ENCODE measurements at regions not wholly inside any gene's neighbourhood (a gene's known extent, or its start where the extent isn't known, plus 50 kb on each side); places are given as distances from the start of the nearest gene placed in this dataset.

DNA sequence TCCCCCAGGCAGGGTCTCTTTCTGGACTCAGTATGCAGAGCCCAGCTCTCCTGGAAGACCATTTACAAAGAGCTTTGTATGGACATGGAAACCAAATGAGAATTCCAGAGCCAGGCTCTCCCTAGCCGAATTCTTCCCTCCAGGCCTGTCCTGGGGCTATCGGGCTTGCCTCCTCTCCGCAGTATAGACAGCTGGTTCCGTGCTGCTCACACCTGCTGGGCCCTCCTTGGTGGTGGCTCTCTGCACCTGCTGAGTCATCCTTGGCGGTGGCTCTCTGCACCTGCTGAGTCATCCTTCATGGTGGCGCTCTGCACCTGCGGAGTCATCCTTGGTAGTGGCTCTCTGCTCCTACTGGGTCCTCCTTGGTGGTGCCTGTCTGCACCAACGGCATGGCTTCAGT is 743.5 kb downstream of the BRD1 start:
- Histone ChIP-seq H2AFZ (ENCODE audit: low read depth, low read length, poor library complexity, severe bottlenecking) (no peak overlapping the region), H4K20me1 (ENCODE audit: insufficient read depth) (no peaks in the 10 kb centered on the region), H3K4me2 (ENCODE audit: low read length) (peak overlapping the region; percentile 37), H3K9ac (ENCODE audit: low read length) (no peak overlapping the region), H3K4me3 (replicated peaks in 1 of 2; ENCODE audit: low read depth in 1 of 2, low read length in 2 of 2) (no peak overlapping the region), H3K27me3 (ENCODE audit: insufficient read depth, low read length) (no peaks in the 10 kb centered on the region), H3K9me2 (ENCODE audit: insufficient read depth) (no peaks in the 10 kb centered on the region), H3K4me1 (ENCODE audit: control insufficient read depth in 1 of 2, insufficient read depth in 2 of 2, low read length in 2 of 2) (peaks cover 8 to 13% of the 10 kb centered on the region in 2 experiments; a peak in 3 of 4 replicates), H3K36me3 (ENCODE audit: control insufficient read depth in 1 of 2, insufficient read depth in 2 of 2, low read length in 2 of 2) (no peaks in the 10 kb centered on the region), H3K79me2 (ENCODE audit: insufficient read depth, low read length) (no peaks in the 10 kb centered on the region), H3K9me3 (ENCODE audit: control insufficient read depth in 1 of 2, insufficient read depth in 1 of 2, low read depth in 1 of 2, low read length in 2 of 2) (no peaks in the 10 kb centered on the region), H3K27ac (ENCODE audit: low read depth, low read length) (no peak overlapping the region)
- ATAC-seq (peak; percentile 86), DNase-seq (ENCODE audit: low read depth, low spot score) (peak; percentile 37)
- ChIA-PET POLR2A (no interaction called here), CTCF (no interaction called here), RAD21 (ENCODE audit: low non-redundant PET in 1 of 2, low total read pairs in 2 of 2, uncharacterized antibody in 2 of 2, unreplicated experiment in 2 of 2) (no interaction called here)
- intact Hi-C loops (cut with micrococcal nuclease) = no loop called here
- TF ChIP-seq, protein P1, sequence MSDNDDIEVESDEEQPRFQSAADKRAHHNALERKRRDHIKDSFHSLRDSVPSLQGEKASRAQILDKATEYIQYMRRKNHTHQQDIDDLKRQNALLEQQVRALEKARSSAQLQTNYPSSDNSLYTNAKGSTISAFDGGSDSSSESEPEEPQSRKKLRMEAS (IDR thresholded peaks at IDR 0.05) = no peak
- 0 out of 2 replicates have a peak, but pooled peaks have one; percentile 19 for TF ChIP-seq FOSL1 (IDR thresholded peaks at IDR 0.05; ENCODE audit: low read depth)
- TF ChIP-seq POLR2AphosphoS5 (IDR thresholded peaks at IDR 0.05; ENCODE audit: low read depth, low read length) = no peak
- TF ChIP-seq EZH2 (IDR thresholded peaks at IDR 0.05) = no peak
- TF ChIP-seq ELF1 (IDR thresholded peaks at IDR 0.05; ENCODE audit: borderline replicate concordance, low read depth) = no peak
- TF ChIP-seq, protein P2, sequence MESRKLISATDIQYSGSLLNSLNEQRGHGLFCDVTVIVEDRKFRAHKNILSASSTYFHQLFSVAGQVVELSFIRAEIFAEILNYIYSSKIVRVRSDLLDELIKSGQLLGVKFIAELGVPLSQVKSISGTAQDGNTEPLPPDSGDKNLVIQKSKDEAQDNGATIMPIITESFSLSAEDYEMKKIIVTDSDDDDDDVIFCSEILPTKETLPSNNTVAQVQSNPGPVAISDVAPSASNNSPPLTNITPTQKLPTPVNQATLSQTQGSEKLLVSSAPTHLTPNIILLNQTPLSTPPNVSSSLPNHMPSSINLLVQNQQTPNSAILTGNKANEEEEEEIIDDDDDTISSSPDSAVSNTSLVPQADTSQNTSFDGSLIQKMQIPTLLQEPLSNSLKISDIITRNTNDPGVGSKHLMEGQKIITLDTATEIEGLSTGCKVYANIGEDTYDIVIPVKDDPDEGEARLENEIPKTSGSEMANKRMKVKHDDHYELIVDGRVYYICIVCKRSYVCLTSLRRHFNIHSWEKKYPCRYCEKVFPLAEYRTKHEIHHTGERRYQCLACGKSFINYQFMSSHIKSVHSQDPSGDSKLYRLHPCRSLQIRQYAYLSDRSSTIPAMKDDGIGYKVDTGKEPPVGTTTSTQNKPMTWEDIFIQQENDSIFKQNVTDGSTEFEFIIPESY (IDR thresholded peaks at IDR 0.05; ENCODE audit: extremely low read depth, insufficient replicate concordance, low read length) = no peak
- TF ChIP-seq EZH2phosphoT487 (IDR thresholded peaks at IDR 0.05; ENCODE audit: borderline replicate concordance) = no peak
- no TSS peak for BruUV-seq (replicated peaks)

DNA sequence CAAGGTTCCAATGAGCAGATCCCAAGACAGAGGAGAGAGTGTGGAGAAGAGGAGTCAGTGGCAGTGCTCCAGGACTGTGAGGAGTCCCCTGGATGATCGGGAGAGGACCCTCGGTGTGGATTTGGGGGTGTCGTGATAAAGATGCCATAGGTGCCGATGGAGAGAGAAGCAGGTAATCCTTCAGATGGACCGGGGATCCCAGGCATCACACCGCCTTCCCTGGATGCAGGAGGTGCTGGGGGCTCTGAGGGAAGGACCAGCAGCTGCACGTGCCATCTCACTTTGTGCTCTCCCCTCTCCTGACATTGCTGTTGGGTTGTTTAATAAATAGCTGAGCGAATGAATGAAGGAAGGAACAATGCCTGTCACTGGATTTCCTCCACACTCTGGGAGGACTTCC is 744.1 kb downstream of the BRD1 start:
- Histone ChIP-seq H3K4me2 (ENCODE audit: low read length) (no peak overlapping the region; the same call in 1 of the 2 replicates), H3K9me2 (ENCODE audit: insufficient read depth) (no peaks in the 10 kb centered on the region), H3K9ac (ENCODE audit: low read length) (no peak overlapping the region), H2AFZ (ENCODE audit: low read depth, low read length, poor library complexity, severe bottlenecking) (no peak overlapping the region), H3K4me1 (ENCODE audit: control insufficient read depth in 1 of 2, insufficient read depth in 2 of 2, low read length in 2 of 2) (peaks cover 8 to 13% of the 10 kb centered on the region in 2 experiments; a peak in 3 of 4 replicates), H3K79me2 (ENCODE audit: insufficient read depth, low read length) (no peaks in the 10 kb centered on the region), H3K27me3 (ENCODE audit: insufficient read depth, low read length) (no peaks in the 10 kb centered on the region), H3K36me3 (ENCODE audit: control insufficient read depth in 1 of 2, insufficient read depth in 2 of 2, low read length in 2 of 2) (no peaks in the 10 kb centered on the region), H3K9me3 (ENCODE audit: control insufficient read depth in 1 of 2, insufficient read depth in 1 of 2, low read depth in 1 of 2, low read length in 2 of 2) (no peaks in the 10 kb centered on the region), H3K4me3 (replicated peaks in 1 of 2; ENCODE audit: low read depth in 1 of 2, low read length in 2 of 2) (no peak overlapping the region), H3K27ac (ENCODE audit: low read depth, low read length) (no peak overlapping the region), H4K20me1 (ENCODE audit: insufficient read depth) (no peaks in the 10 kb centered on the region)
- ChIA-PET CTCF (no interaction called here), POLR2A (no interaction called here), RAD21 (ENCODE audit: low non-redundant PET in 1 of 2, low total read pairs in 2 of 2, uncharacterized antibody in 2 of 2, unreplicated experiment in 2 of 2) (no interaction called here)
- intact Hi-C loops (cut with micrococcal nuclease) = no loop called here
- ATAC-seq (no peak), DNase-seq (ENCODE audit: low read depth, low spot score) (no peak)
- no TSS peak for BruUV-seq (replicated peaks)
- TF ChIP-seq TCF7L2 (IDR thresholded peaks at IDR 0.05; ENCODE audit: borderline replicate concordance, extremely low read depth, insufficient read depth, insufficient read length) = no peak
- TF ChIP-seq FOSL1 (IDR thresholded peaks at IDR 0.05; ENCODE audit: low read depth) = no peak
- no peak for TF ChIP-seq SIN3A (IDR thresholded peaks at IDR 0.05; ENCODE audit: low read depth)
- TF ChIP-seq SRF (IDR thresholded peaks at IDR 0.05; ENCODE audit: low read depth) = no peak
- no peak for TF ChIP-seq POLR2A (IDR thresholded peaks at IDR 0.05; ENCODE audit: borderline replicate concordance, extremely low read depth, insufficient read depth, insufficient read length)
- no peak for TF ChIP-seq ZFX (IDR thresholded peaks at IDR 0.05)
- TF ChIP-seq, protein P1 (IDR thresholded peaks at IDR 0.05) = no peak
- TF ChIP-seq RAD21 (IDR thresholded peaks at IDR 0.05; ENCODE audit: low read depth) = no peak
- no peak for TF ChIP-seq JUND (IDR thresholded peaks at IDR 0.05)
- no peak for TF ChIP-seq SP1 (IDR thresholded peaks at IDR 0.05; ENCODE audit: low read depth)
- TF ChIP-seq EZH2 (IDR thresholded peaks at IDR 0.05) = no peak
- TF ChIP-seq POLR2AphosphoS5 (IDR thresholded peaks at IDR 0.05; ENCODE audit: low read depth, low read length) = no peak
- TF ChIP-seq EZH2phosphoT487 (IDR thresholded peaks at IDR 0.05; ENCODE audit: borderline replicate concordance) = no peak
- TF ChIP-seq, protein P3, sequence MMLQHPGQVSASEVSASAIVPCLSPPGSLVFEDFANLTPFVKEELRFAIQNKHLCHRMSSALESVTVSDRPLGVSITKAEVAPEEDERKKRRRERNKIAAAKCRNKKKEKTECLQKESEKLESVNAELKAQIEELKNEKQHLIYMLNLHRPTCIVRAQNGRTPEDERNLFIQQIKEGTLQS (IDR thresholded peaks at IDR 0.05) = no peak
